ENCODE measurements at regions not wholly inside any gene's neighbourhood (a gene's known extent, or its start where the extent isn't known, plus 50 kb on each side); places are given as distances from the start of the nearest gene placed in this dataset.

- DNase-seq (ENCODE audit: low spot score), result no peak
- H3K9me2 ChIP-seq (replicated peaks; ENCODE audit: insufficient read depth), result no peaks in the 10 kb centered on the region
- no peaks in the 10 kb centered on the region for H3K79me2 ChIP-seq
- H3K36me3 ChIP-seq (replicated peaks; ENCODE audit: insufficient read depth, low read depth), result no peaks in the 10 kb centered on the region
- H4K20me1 ChIP-seq (ENCODE audit: insufficient read depth, poor library complexity, severe bottlenecking), result no peaks in the 10 kb centered on the region
- H3K4me1 ChIP-seq (ENCODE audit: insufficient read depth), result no peaks in the 10 kb centered on the region
- H3K4me3 ChIP-seq, result no peak overlapping the region
- no peak overlapping the region for H2AFZ ChIP-seq
- no peak overlapping the region for H3K27ac ChIP-seq
- TF ChIP-seq CTCF (IDR thresholded peaks at IDR 0.05; ENCODE audit: poor library complexity) (no peak), EZH2 (IDR thresholded peaks at IDR 0.05; ENCODE audit: borderline replicate concordance) (no peak), EZH2phosphoT487 (IDR thresholded peaks at IDR 0.05; ENCODE audit: low read depth, severe bottlenecking, unreplicated experiment) (no peak)
- no peak overlapping the region for H3K4me2 ChIP-seq
- WGBS (ENCODE audit: low lambda C conversion rate, missing lambda C conversion rate), result 100% methylated on average over 1 of the region's 1 CpG
- H3K9me3 ChIP-seq (ENCODE audit: low read depth), result no peaks in the 10 kb centered on the region
- peaks cover 13% of the 10 kb centered on the region for H3K27me3 ChIP-seq
These were observed 84.8 kb upstream of the SNRK start for GRCh38 chr3:43201581-43201980.

GRCh38 chr3:43199645-43200306, 86.6 kb upstream of the SNRK start:
- Histone ChIP-seq H3K4me2 (no peak overlapping the region), H3K27me3 (peaks cover 13% of the 10 kb centered on the region), H3K27ac (no peak overlapping the region), H3K4me1 (ENCODE audit: insufficient read depth) (no peaks in the 10 kb centered on the region), H4K20me1 (ENCODE audit: insufficient read depth, poor library complexity, severe bottlenecking) (no peaks in the 10 kb centered on the region), H3K4me3 (no peak overlapping the region), H2AFZ (no peak overlapping the region), H3K36me3 (replicated peaks; ENCODE audit: insufficient read depth, low read depth) (no peaks in the 10 kb centered on the region), H3K9me3 (ENCODE audit: low read depth) (no peaks in the 10 kb centered on the region), H3K9me2 (replicated peaks; ENCODE audit: insufficient read depth) (no peaks in the 10 kb centered on the region), H3K79me2 (no peaks in the 10 kb centered on the region)
- 82% methylated on average over 3 of the region's 3 CpGs for WGBS (ENCODE audit: low lambda C conversion rate, missing lambda C conversion rate)
- no peak for TF ChIP-seq CTCF (IDR thresholded peaks at IDR 0.05; ENCODE audit: poor library complexity)
- no peak for TF ChIP-seq EZH2phosphoT487 (IDR thresholded peaks at IDR 0.05; ENCODE audit: low read depth, severe bottlenecking, unreplicated experiment)
- TF ChIP-seq EZH2 (IDR thresholded peaks at IDR 0.05; ENCODE audit: borderline replicate concordance), result no peak
- no peak for DNase-seq (ENCODE audit: low spot score)

- 84% methylated on average over 3 of the region's 3 CpGs for WGBS (ENCODE audit: low lambda C conversion rate, missing lambda C conversion rate)
- Histone ChIP-seq H3K4me2 (no peak overlapping the region), H3K4me1 (ENCODE audit: insufficient read depth) (no peaks in the 10 kb centered on the region), H4K20me1 (ENCODE audit: insufficient read depth, poor library complexity, severe bottlenecking) (no peaks in the 10 kb centered on the region), H2AFZ (no peak overlapping the region), H3K27me3 (peaks cover 13% of the 10 kb centered on the region), H3K27ac (no peak overlapping the region), H3K9me2 (replicated peaks; ENCODE audit: insufficient read depth) (no peaks in the 10 kb centered on the region), H3K4me3 (no peak overlapping the region), H3K36me3 (replicated peaks; ENCODE audit: insufficient read depth, low read depth) (no peaks in the 10 kb centered on the region), H3K9me3 (ENCODE audit: low read depth) (no peaks in the 10 kb centered on the region), H3K79me2 (no peaks in the 10 kb centered on the region)
- DNase-seq (ENCODE audit: low spot score), result no peak
- TF ChIP-seq EZH2 (IDR thresholded peaks at IDR 0.05; ENCODE audit: borderline replicate concordance) (no peak), EZH2phosphoT487 (IDR thresholded peaks at IDR 0.05; ENCODE audit: low read depth, severe bottlenecking, unreplicated experiment) (no peak), CTCF (IDR thresholded peaks at IDR 0.05; ENCODE audit: poor library complexity) (no peak)
These were observed 87.3 kb upstream of the SNRK start for GRCh38 chr3:43198791-43199644.

Data from hepatocyte (in vitro differentiated cells).